GM21529 (cell line): ENCODE measurements at regions not wholly inside any gene's neighbourhood (a gene's known extent, or its start where the extent isn't known, plus 50 kb on each side); places are given as distances from the start of the nearest gene placed in this dataset.

Experiments
- ATAC-seq: cut with Tn5 transposase; IDR thresholded peaks from one replicate; pipeline ENCODE4 v1.9.1; 2021; ENCODE audit not compliant: unreplicated experiment

GRCh38 chr21:31502537-31503143 lies 156.9 kb upstream of the SOD1 start:
- no peak for ATAC-seq

GRCh38 chr21:31501926-31502325 lies 157.6 kb upstream of the SOD1 start:
- ATAC-seq, result no peak

GRCh38 chr21:31500982-31501381 lies 156.9 kb upstream of the TIAM1 start:
- ATAC-seq, result no peak

- no peak for ATAC-seq
Measured at GRCh38 chr21:31500071-31500470, 156.0 kb upstream of the TIAM1 start.

GRCh38 chr21:31498985-31499384 lies 154.9 kb upstream of the TIAM1 start:
- no peak for ATAC-seq

GRCh38 chr21:31497914-31498313 lies 153.9 kb upstream of the TIAM1 start:
- ATAC-seq, result no peak

DNA sequence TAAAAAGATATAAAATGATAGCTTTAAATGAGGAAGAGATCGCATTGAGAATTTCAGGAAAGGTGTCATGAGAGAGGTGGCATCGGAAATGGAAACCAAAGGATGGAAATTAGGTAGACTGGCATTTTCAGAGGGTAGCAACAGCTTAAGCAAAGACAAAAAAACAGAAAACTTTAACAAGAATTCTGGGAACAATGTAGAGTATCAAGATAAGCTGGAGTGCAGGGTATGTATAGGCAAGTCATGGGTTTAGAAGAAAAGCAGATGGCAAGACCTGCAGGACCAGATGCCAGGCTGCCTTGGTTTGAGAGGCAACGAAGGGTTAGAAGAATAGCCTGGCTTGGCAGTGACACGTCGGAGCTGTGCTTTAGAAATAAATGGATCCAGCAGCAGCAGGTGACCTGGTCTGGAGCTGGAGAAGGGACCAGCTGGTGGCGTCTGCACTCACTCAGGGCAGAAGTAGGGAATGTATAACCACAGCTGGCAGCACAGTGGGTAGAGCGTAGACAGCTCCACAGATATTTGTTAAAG lies 149.4 kb upstream of the TIAM1 start:
- ATAC-seq, result no peak

DNA sequence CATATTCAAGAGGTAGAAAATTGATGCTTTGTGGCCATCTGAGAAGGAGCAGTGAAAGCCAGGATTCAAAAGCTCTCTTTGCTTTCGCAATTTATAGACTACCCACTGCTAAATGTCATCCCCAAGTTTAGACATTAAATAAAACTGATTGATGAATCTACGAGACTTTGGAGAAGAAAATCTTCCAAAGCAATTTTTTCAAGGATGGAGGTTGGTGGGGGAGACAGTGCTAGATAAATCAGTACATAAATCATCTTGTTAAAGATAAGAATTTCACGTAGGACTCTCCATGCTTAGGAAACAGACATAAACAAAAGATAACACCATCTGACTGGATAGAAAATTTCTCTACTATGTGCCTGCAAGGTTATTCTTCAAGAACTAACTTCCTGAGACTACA lies 147.6 kb upstream of the TIAM1 start:
- ATAC-seq, result no peak

GRCh38 chr21:31490443-31490842 lies 146.4 kb upstream of the TIAM1 start:
- no peak for ATAC-seq

- no peak for ATAC-seq
Measured at GRCh38 chr21:31489726-31490125, 145.7 kb upstream of the TIAM1 start.

- ATAC-seq, result no peak
Measured at GRCh38 chr21:31489014-31489413, 145.0 kb upstream of the TIAM1 start.

DNA sequence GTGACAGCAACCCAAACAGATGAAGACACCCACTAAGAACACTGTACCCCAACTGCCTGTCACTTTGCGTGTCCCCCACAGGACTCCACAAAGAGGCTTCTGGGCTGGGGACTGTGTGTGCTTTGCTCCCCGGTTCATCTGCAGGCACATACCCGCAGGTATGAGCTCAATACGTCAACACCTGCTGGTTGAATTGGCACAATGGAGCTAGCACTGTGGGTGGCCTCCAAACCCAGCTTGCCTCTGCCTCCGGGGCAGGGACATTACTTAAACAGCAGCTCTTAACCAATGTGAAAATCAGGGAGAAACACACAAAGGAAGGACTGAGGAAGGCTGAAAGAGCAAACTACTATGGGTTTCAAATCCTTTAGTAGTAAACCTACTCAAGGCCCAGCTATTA lies 140.2 kb upstream of the TIAM1 start:
- no peak for ATAC-seq

- no peak for ATAC-seq
Measured at GRCh38 chr21:31483146-31483545, 139.1 kb upstream of the TIAM1 start.

DNA sequence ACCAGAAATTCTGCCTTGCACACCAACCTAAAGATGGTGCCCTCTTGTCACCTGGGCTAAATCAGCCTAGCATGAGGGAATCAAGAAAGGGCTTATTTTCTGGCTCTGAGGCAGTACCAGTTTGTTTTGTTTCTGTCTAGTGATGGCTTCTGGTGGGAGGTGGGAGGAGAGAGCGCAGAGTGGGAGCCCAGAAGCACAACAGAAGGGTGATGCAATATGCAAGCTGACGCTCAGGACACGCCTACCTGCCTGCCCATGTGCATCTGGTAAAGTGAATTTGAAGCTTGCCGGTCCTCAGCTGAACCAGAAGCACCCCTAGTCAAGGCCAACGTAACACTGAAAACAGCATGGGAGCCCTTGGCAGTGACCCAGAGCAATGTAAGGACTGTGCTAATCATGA lies 138.4 kb upstream of the TIAM1 start:
- no peak for ATAC-seq

DNA sequence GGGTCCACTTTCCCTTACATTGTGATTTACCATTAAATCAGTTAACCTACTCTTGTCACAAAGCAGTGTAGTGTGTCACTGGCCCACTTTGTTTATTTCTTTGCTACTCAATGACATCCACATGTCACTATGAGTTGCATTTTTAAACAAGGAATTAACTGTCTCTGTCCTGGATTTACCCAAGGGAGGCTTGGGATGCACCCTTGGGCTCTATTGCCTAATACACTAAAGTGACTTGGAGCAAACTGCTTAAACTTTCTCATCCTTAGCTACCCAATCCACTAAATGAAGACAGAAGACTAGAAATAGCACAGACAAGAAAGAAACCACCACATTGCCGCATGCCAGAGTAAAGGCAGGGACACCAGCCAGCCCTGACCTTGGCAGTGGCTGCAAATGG lies 136.2 kb upstream of the TIAM1 start:
- no peak for ATAC-seq

DNA sequence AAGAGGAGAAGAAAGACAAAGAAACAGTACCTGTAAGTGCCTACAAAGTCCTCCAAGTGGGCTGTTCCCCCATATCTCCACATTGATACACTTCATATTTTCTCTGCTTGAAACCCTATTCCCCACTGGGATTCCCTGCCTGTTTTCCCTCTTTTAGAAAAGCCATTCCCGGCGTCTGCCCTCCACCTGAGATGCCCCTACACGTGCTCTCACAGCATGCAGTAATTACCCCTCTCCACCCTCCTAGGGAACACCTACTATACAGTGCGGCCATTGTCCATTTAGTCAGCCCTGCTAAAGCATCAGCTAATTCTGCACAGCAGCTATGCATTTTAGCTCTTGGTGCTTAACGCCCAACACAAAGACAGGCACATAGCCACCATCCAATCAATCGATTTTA lies 135.7 kb upstream of the TIAM1 start:
- ATAC-seq, result no peak

DNA sequence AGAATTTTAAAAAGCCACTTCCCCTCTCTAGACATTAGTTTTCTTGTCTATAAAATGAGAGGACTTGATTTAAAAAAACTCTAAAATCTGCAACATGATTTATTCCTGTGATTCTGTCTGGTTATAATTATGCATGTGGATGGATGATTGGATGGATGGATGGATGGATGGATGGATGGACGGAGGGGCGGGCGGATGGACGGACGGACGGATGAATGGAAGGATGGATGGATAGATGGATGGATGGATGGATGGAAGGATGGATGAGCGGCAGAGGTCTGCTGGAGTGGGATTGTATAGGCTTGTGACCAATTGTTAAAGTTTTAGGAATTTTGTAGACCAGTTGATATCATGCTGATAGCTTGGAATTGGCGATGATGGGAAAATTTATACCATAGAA lies 135.2 kb upstream of the TIAM1 start:
- no peak for ATAC-seq

DNA sequence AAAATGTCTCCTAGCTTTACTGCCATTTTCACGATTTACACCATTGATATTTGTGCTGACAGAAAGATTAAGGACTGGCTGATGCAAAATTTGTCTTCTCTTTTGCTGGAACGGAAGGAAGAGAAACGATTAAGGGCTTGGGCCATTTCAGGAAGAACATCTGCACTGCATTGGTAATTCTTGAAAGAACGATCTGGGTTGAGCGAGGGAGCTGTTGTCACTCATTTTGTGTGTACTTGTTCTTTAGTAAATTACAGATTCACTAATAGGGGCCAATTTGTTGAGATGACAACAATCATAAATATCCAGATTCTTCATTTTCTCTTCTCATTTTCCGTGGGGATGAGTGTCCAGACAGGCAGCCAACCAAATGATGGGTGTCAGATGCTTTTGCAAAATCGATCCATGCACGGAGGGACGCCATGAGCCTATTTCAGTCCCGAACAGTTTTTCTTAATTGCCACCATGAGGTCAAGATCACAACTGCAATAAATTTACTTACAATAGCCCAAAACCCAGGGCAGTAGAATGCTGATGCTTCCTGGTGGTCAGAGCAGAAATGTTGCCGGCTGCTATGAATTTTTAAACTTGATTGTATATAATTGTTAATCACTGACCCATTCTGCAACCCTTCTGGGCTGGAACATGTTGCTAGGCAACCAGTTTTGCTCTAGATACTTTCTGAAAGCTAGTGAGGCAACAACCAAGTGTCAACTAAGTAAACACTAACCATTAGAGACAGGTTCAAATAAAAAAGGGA lies 132.4 kb upstream of the TIAM1 start:
- no peak for ATAC-seq

GRCh38 chr21:31475223-31475622 lies 131.2 kb upstream of the TIAM1 start:
- no peak for ATAC-seq

- no peak for ATAC-seq
Measured at GRCh38 chr21:31473685-31474345, 129.8 kb upstream of the TIAM1 start.

DNA sequence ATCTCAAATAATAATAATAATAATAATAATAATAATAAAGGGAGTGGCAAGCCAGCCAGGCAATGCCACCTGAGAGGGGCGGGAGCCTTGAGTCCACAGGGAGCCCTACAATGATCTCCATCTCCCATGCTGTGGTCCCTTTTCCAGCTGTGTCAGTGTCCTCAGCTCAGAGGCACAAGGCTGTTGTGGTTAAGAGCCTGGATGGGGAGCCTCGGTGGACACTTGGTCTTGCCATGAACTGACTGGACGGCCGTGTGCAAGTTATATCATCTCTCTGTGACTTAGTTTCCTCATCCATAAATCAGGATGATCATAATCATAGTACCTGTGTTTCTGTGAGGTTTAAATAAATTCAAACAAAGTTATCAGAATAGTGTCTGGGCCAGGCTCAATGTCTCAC lies 127.8 kb upstream of the TIAM1 start:
- no peak for ATAC-seq
